Glutamatergic neuron (in vitro differentiated cells): ENCODE measurements at regions not wholly inside any gene's neighbourhood (a gene's known extent, or its start where the extent isn't known, plus 50 kb on each side); places are given as distances from the start of the nearest gene placed in this dataset.

Source experiments
- DNase-seq: peaks from one replicate; pipeline ENCODE4 v3.0.0; 2022
- H3K27ac Mint-ChIP-seq: one replicate; pipeline ENCODE4 v1.8.0; 2020; ENCODE audit warnings: mild to moderate bottlenecking, mixed read lengths, inconsistent platforms; ENCODE audit not compliant: unreplicated experiment
- H3K27me3 Mint-ChIP-seq: one replicate; pipeline ENCODE4 v1.8.0; 2020; ENCODE audit warnings: mild to moderate bottlenecking, moderate library complexity, mixed read lengths, inconsistent platforms; ENCODE audit not compliant: unreplicated experiment
- H3K36me3 Mint-ChIP-seq: one replicate; pipeline ENCODE4 v1.8.0; 2020; ENCODE audit warnings: mild to moderate bottlenecking, mixed read lengths, inconsistent platforms; ENCODE audit not compliant: unreplicated experiment
- H3K4me1 Mint-ChIP-seq: one replicate; pipeline ENCODE4 v1.8.0; 2020; ENCODE audit warnings: mild to moderate bottlenecking, low read depth, mixed read lengths, inconsistent platforms; ENCODE audit not compliant: unreplicated experiment
- H3K4me3 Mint-ChIP-seq: one replicate; pipeline ENCODE4 v1.8.0; 2020; ENCODE audit warnings: mild to moderate bottlenecking, mixed read lengths, inconsistent platforms; ENCODE audit not compliant: unreplicated experiment
- H3K9me3 Mint-ChIP-seq: one replicate; pipeline ENCODE4 v1.8.0; 2020; ENCODE audit warnings: mild to moderate bottlenecking, moderate library complexity, mixed read lengths, inconsistent platforms; ENCODE audit not compliant: unreplicated experiment
- CTCF ChIP-seq: fragments of 200-600 bp; sonication (generic); IDR thresholded peaks from one replicate; pipeline ENCODE4 v1.5.0; 2021; ENCODE audit not compliant: partially characterized antibody, unreplicated experiment

- Mint-ChIP-seq H3K4me3 (no peak overlapping the region), H3K4me1 (peaks cover 4% of the 10 kb centered on the region), H3K9me3 (no peaks in the 10 kb centered on the region), H3K27ac (no peak overlapping the region), H3K36me3 (no peaks in the 10 kb centered on the region), H3K27me3 (peaks cover 2% of the 10 kb centered on the region)
- no peak for DNase-seq
- TF ChIP-seq CTCF = no peak
Observed at GRCh38 chr14:70269582-70269981, 80.8 kb upstream of the SLC8A3 start.

- peaks cover 4% of the 10 kb centered on the region for H3K4me1 Mint-ChIP-seq
- peaks cover 2% of the 10 kb centered on the region for H3K9me3 Mint-ChIP-seq
- H3K4me3 Mint-ChIP-seq = no peak overlapping the region
- peaks cover 2% of the 10 kb centered on the region for H3K27me3 Mint-ChIP-seq
- TF ChIP-seq CTCF = no peak
- no peak for DNase-seq
- H3K27ac Mint-ChIP-seq = no peak overlapping the region
- H3K36me3 Mint-ChIP-seq = no peaks in the 10 kb centered on the region
Observed at GRCh38 chr14:70268760-70269159, 80.0 kb upstream of the SLC8A3 start.

GRCh38 chr14:70266157-70266556 lies 77.4 kb upstream of the SLC8A3 start:
- Mint-ChIP-seq H3K4me1 (peaks cover 4% of the 10 kb centered on the region), H3K36me3 (no peaks in the 10 kb centered on the region), H3K4me3 (no peak overlapping the region), H3K27ac (no peak overlapping the region), H3K27me3 (peaks cover under 1% of the 10 kb centered on the region), H3K9me3 (peaks cover 2% of the 10 kb centered on the region)
- TF ChIP-seq CTCF = no peak
- DNase-seq = no peak

GRCh38 chr14:70265422-70265821 lies 76.7 kb upstream of the SLC8A3 start:
- no peaks in the 10 kb centered on the region for H3K36me3 Mint-ChIP-seq
- H3K27ac Mint-ChIP-seq = no peak overlapping the region
- no peaks in the 10 kb centered on the region for H3K27me3 Mint-ChIP-seq
- peaks cover 4% of the 10 kb centered on the region for H3K4me1 Mint-ChIP-seq
- no peak overlapping the region for H3K4me3 Mint-ChIP-seq
- H3K9me3 Mint-ChIP-seq = peaks cover 2% of the 10 kb centered on the region
- TF ChIP-seq CTCF = no peak
- DNase-seq = no peak

- DNase-seq = no peak
- Mint-ChIP-seq H3K27ac (no peak overlapping the region), H3K4me1 (no peaks in the 10 kb centered on the region), H3K4me3 (no peak overlapping the region), H3K27me3 (no peaks in the 10 kb centered on the region), H3K36me3 (peaks cover 4% of the 10 kb centered on the region), H3K9me3 (peaks cover 7% of the 10 kb centered on the region)
- TF ChIP-seq CTCF = no peak
Observed at GRCh38 chr14:70259420-70259819, 70.7 kb upstream of the SLC8A3 start.
